ENCODE measurements at regions not wholly inside any gene's neighbourhood (a gene's known extent, or its start where the extent isn't known, plus 50 kb on each side); places are given as distances from the start of the nearest gene placed in this dataset.

DNA sequence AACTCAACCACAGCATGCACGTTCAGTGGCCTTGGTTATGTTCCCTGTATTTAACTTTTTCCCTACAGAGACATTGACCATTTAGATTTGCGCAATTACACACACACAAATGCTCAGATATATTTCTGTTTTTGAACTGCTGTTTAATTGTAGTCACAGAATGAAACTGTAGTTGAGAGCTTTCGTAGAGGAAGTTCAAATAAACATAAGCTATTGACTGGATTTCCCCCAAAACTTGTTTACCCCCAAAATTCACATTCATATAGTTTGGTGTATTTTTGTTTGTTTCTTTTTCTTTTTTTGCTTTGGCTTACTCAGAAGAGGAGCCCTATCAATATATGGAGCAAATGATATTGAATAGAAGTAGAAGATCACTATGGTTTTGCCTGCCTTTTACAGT, 921.0 kb downstream of the ADGRL2 start:
- intact Hi-C loops (cut with micrococcal nuclease): no loop called here

DNA sequence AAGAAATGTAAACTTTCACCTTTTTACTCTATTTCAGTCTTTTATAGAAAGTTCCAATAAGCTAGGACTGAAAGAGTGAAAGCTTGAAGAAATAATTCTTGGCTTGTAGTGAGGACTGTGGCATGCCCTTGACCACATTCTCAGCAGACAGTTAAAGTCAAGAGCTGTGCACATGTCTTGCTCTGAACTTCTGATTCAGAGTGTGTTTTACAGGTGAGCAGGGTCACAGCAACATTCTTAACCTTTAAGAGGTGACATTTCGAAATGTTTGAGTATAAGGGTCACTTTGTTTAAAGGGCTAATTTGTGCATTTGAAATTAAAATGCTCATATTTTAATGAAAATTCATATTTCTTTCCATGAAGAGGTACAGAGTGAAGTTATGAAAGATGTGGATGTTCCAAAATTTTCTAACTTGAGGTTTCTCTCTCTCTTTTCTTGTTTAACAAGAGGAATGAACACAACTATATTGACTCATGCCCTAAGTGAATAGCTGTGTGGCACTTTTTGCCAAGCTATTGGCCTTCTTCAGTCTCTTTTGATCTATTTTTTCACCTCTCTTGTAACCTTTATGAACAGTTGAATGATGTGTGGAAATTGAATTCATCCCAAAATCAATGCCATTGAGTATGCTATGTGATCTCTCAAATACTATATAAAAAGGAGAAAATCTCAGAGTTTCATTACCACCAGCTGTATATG, 918.1 kb downstream of the ADGRL2 start:
- intact Hi-C loops (cut with micrococcal nuclease): no loop called here

DNA sequence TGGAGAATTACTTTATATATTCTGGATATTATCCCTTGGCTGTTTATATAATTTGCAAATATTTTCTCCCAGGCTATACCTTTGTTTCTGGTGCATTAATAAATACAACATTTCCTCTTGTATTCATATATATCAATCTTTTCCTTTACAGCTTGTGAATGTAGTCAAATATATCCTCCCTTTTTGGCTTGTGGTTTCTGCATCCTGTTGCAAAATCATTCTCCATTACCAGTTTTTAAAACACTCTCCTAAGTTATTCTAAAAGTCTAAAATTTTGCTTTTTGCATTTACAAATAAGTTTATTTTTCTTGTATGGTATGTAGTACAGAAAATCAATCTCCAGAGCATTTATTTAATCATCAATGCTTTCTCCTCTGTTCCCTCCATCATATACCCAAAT, 909.4 kb downstream of the ADGRL2 start:
- intact Hi-C loops (cut with micrococcal nuclease): no loop called here

DNA sequence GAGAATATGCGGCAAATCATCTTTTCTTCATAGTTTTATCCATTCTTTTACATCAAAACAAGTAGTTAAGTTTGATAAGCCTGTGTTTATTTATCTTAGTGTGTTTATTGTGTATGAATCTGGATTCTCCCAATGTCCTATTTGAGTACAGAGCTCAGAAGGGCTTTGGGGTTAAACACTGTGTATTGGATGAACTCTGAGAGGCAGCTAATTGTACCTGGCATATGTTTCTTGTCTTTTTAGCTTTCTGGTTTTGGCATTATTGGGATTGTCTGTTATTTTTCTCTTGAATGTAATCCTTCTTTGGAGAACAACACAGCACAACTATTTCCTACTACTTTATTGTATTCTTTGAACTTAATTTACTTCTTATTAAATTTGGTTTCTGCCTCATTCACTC, 906.9 kb downstream of the ADGRL2 start:
- intact Hi-C loops (cut with micrococcal nuclease): no loop called here

DNA sequence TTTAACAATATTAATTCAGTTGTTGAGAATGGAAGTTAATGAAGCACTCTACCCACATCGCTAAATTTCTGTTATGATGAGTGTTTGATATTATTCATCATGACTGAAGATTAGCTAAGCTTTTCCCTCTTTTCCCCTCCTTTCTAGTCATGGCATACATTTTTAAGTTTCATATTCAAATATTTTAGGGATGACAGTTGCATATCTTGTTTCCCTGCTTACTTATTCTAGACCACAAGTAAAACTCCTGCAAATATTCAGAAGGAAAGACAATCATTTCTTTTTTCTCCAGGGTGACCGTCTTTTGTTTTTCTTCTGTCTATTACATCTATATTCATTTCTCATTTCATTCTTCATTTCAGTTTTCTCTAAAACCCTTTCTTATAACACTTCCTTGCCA, 906.0 kb downstream of the ADGRL2 start:
- intact Hi-C loops (cut with micrococcal nuclease): no loop called here

DNA sequence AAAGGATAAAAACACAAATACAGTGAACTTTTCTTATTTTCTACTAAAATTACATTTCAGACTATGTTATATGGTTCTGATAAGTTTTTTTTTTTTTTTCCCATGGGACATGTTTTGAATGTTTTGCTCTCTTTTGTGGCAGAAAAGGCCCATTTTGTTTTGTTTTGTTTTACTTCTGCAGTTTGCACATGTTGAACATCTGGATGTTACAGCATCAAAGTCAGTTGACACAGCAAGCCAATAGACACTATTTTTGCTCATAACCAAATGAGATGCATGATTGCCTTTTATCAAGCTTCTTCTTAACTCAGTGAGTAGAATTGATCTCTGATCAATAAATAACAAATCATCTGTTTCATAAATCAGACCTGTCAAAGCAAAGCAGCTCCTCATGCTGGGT, 904.2 kb downstream of the ADGRL2 start:
- intact Hi-C loops (cut with micrococcal nuclease): no loop called here

DNA sequence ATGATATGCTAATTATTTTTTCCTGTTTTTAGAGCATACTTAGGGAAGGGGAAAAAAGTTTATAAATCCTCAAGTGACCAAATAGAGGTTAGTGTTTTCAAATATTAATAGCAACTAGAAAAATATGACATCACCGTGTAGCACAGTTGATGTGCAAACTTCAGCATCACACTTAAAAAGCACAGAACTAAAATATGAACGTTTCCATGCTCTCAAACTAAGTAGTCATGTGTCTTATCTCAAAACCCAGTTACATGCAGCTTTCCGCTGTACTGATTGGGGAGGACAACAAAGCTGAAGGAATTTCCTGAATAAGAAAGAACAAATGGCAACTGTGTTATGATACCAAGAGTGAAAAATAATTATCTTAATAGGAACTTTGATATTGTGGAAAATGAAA, 903.7 kb downstream of the ADGRL2 start:
- intact Hi-C loops (cut with micrococcal nuclease): no loop called here

DNA sequence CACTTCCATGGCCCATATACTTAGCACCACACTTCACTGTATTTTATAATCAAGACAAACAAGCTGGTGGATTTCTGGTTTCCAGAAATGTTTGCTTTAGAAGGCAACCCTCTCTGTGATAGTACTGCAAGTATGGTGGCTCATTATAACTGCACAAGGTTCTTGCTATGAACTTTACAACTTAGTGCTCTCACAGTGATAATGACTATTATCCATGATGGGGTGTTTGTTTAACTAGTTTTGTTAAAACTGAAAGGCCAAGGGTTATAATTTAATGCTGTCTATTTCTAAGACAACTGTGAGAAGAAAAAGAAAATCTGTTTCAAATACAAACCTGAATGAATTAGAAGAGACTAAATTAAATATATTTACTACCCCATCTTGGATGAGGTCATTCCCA, 903.2 kb downstream of the ADGRL2 start:
- intact Hi-C loops (cut with micrococcal nuclease): no loop called here

DNA sequence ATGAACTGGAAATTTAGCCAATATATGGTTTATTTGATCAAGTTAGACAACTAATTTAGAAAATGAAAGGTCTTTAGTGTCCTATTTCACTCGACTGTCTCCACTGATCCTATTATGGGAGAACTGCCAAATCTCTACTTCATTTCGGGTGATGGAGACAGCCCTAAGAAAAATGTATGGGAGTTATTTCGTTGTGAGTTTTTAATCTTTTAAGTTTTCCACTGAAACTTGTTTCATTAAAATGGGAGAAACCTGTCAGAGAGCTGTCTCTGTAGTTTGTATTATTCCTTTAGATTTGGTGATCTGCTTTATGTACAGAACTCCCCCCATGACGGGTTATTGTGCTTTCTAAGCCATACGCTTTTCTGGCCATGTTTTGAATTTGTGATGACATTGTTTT, 899.7 kb downstream of the ADGRL2 start:
- intact Hi-C loops (cut with micrococcal nuclease): no loop called here

DNA sequence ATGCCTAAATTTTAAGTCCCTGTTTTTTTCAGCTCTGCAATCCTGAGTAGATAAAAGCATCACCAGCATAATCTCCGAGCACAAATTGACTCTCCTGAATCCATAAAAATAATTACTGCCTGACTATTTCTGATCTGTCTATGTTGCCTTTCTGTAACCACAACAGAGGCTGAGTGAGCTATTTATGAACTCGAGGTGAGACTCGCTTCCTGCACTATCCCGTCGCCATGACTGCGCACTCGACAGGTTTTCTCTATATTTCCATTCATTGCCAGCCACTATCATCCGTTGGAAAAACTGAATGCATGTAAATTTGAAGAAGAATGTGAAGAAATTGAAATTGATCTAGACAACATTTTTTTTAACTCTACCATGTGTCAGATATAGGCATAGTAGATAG, 897.2 kb downstream of the ADGRL2 start:
- intact Hi-C loops (cut with micrococcal nuclease): no loop called here

DNA sequence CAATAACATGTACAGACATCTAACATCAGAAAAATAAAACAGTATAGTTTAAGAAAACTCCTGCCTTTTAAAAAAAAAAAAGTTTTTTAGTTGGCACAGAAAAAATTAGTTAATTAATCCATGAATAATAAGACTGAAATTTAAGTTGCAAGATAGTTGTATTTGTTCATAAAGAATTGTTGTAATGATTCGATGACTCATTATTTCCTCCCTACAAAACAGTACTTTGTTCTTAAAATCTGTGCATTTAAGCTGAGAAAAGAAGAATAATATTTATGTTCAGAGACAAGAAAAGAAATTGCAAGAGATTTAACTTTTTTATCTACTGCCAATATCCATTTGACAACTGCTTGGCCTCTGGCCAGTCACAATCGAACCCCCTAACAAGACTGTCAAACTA, 894.7 kb downstream of the ADGRL2 start:
- intact Hi-C loops (cut with micrococcal nuclease): no loop called here

DNA sequence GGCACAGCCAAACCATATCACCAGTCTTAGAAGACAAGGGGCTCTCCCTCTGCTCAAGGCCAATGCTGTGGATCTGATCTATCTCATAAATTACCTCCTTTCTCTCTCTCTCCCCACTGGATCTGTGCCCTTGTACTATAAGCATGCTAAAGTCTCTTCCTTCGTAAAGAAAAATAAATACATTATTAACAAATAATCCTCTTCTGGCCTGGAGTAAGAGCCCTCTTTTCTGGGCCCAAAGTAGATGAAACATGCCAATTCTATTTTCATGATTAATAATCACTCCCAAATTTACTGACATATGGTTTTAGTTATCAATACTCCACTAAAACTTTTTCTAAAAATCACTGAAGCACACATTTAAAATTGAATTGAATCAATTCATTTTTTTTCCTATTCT, 889.7 kb downstream of the ADGRL2 start:
- intact Hi-C loops (cut with micrococcal nuclease): no loop called here

DNA sequence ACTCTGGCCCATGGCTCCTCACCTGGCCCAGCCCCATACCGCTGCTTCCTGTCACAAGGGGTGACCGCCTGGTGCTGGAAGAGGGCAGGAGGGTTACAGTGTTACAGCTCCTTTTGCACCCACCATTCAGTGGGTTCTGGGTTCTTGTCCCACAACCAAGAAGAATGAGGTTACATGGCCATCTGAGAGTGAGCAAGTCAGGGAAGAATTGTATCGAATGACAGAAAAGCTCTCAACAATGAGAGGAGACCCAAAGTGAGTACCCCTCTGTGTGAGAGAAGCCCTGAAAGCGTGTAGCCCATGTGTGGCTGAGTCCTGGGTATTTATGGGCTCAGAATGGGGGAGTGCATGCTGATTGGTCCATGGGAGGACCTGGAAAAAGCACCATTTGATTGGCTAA, 888.5 kb downstream of the ADGRL2 start:
- intact Hi-C loops (cut with micrococcal nuclease): no loop called here

DNA sequence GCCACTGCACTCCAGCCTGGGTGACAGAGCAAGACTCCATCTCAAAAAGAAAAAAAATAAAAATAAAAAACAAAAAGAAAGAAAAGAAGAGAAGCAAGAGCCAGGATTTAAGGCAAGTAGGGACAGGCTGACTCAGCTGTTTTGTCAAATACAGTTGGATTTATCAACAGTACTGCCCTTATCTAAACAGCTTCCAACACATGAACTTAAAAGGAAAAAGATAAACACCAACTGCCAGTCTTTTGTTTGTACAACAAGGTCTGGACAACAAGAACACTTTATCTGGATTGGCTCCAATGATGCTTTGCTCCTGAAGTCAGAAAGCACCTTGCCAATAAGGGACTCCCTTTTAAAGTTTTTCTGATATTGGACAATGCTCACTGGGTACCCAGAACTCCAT, 886.0 kb downstream of the ADGRL2 start:
- intact Hi-C loops (cut with micrococcal nuclease): no loop called here

DNA sequence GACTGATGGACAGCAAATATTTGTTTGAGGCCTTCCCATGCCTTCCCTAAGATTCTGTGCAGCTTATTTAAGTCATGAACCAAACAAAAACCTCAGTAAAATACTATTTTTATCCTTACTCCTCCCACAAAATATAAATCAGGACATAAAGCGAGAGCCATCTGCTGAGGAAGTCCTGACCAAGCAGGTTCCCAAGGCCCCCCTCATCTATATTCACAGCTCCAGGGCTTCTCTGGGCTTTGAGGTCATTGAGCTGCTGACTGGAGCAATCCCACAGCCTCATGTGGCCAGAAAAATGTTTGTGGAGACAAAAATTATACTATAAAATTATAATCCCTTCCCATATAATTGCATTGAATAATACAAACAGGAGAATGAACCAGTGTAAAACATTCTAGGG, 846.2 kb downstream of the ADGRL2 start:
- intact Hi-C loops (cut with micrococcal nuclease): no loop called here

DNA sequence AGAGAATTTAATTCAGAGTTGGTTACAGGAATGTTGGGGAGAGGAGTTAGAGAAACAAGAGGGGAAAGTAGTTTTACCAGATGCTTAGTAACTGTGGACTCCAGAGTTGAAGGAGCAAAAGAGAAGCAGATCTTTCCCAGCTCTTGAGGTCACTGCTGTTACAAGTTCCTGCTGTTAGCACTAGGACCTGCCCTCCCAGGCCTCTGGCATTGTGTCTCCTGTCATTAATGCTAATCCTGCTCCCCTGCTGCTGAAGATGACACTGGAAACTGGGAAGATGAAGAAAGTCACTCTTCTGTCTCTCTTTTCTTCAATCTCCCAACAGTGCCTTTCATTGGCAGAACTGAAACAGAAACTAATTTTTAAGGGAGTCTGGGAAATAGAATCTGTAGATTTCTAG, 845.6 kb downstream of the ADGRL2 start:
- intact Hi-C loops (cut with micrococcal nuclease): no loop called here

DNA sequence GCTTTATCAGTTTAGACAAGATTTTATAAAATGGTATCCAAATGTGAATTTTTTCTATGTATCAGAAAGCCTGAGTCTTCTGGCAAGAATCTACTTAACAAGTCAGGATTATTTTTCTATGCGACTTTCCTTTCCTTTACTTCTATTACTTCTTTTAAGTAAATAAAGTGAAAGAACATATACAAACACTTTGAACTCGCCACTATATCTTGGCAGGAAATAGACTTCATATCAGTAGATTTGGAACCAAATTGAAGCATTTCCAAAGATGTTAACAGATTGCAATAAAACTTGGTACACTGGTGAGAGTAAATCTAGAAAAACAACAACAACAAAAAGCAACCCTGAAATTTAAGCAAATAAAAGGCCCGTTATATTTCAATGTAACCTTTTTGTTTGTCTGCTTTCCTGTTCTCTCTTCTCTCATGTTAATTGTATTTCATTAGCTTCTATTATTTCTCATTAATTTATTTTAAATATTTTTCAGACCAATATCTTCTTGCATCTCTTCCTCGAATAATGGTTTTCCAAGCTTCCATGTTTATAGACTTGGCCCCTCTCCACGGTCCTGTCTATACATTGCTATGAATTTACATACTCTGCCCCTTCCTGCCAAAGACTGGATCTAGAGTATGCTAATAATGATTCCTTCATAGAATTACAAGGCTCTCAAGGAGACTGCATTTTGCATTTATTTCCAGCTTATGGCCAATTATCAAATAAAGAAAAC, 843.6 kb downstream of the ADGRL2 start:
- intact Hi-C loops (cut with micrococcal nuclease): no loop called here

DNA sequence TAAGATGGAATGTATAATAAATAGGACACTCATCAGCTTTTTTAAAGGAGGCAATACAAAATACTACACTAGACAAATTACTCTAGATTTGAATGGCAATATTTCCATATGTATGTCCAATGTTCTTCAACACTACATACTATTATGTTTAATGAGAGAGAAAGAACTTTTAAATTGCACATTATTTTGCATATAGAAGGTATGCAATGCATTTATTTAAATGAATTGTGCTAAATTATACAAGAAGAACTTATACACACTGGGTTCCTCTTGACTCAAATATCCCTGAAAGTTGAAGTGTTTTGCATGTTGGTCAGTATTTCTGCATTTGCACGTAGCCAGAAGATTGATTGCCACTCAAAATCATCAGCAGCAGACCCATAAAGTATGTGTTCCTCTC, 839.6 kb downstream of the ADGRL2 start:
- intact Hi-C loops (cut with micrococcal nuclease): no loop called here

DNA sequence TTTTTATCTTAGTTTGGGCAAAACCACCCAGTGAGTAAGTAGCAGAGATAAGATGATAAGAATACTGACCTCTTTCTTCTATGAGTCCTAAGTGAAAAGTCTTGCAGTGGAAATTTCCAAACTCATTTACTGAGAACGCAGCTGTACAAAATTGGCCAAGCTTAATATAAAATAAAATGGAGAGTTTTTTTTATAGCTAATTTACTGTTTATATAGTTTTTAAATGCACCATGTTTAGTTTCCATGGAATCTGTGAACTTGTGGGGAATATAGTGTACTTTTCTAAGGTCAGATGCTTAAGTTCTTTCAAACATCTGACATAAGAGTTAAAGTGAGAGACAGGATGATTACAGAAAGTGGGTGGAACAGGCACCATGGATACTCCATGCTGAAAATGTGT, 833.5 kb downstream of the ADGRL2 start:
- intact Hi-C loops (cut with micrococcal nuclease): no loop called here

DNA sequence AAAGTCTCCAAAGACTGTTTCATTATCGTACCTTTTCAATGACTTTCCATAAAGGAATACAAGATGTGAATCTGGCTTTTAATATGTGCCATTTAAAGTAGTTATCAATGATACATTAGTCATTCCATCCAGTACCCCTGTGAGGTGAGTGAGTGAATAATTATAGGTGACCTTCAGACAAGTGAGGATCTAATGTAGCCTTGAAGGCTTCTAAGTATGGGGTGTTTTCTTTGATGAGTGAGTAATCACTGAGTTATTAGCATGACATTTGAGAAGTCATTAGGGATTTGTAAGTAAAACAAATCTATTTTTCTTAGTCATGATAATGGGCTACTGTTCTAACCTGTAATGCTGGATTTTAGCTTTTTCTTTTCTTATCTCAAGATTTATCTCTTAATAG, 831.4 kb downstream of the ADGRL2 start:
- intact Hi-C loops (cut with micrococcal nuclease): no loop called here

DNA sequence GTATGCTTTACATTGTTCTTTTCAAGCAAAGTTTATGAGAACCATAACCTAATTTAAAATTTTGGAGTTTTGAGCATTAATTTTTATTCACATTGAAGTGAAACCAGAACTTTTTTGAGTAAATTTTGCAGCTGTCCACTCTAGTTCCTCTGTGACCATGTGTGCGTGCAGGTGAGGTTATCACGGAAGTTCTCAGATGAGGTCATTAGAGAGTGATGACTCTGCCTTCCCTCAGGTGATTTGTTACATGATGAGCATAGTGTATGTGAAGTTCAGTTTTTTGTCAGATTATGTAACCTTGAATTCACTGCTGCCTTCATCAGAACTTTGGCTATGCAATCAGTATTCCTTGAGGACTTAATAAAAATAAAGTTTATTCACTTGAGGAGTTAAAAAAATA, 828.2 kb downstream of the ADGRL2 start:
- intact Hi-C loops (cut with micrococcal nuclease): no loop called here

DNA sequence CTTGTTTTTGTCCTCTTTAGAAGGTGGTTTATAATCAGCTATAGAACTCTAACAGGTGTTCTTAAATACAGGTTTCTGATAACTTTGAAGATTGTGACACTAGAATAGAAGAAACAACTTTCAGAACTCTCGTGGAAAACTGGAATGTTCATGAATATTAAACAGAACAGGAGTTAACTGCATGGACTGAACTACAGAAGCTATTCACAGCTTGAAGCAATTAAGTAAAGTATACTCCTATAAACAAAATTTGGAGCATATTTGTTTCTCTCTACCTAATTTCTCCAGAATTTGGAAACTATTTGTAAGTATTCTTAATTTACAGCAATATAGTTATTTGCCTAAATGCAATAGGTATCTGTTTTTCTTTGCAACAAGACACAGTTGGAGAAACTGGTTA, 824.8 kb downstream of the ADGRL2 start:
- intact Hi-C loops (cut with micrococcal nuclease): no loop called here

DNA sequence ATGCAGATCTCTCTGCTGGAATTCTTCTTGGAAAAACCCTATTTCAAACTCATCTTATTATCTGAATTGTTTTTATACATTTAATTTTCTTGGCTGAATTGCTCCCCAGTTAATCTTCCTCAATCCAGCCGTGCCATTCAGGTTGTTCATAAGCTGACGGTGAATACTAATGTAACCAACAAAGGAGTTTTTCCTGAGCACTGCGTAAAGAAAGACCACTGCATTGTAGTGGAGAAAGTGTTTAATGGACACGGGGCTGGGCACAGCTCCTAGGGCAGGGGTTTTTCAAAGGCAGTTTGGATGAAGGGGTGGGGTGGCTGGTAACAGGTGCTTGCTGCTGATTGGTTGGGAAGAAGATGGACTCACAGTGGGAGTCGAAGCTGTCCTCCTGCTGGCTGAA, 820.3 kb downstream of the ADGRL2 start:
- intact Hi-C loops (cut with micrococcal nuclease): no loop called here
